ENCODE measurements at regions not wholly inside any gene's neighbourhood (a gene's known extent, or its start where the extent isn't known, plus 50 kb on each side); places are given as distances from the start of the nearest gene placed in this dataset.

- Histone ChIP-seq H3K79me2 (replicated peaks; ENCODE audit: insufficient read depth, low read length) (no peaks in the 10 kb centered on the region), H3K27ac (ENCODE audit: low read length) (no peak overlapping the region), H3K9me3 (ENCODE audit: low read length) (peaks cover 3% of the 10 kb centered on the region), H3K4me2 (ENCODE audit: low read length) (no peak overlapping the region), H2AFZ (ENCODE audit: low read depth, low read length) (no peak overlapping the region), H3K4me3 (ENCODE audit: low read length) (no peak overlapping the region), H3K27me3 (ENCODE audit: insufficient read depth, low read depth, low read length) (no peaks in the 10 kb centered on the region), H3F3A (ENCODE audit: insufficient read depth, low read length, poor library complexity, severe bottlenecking) (no peaks in the 10 kb centered on the region), H3K36me3 (ENCODE audit: insufficient read depth, low read length) (no peaks in the 10 kb centered on the region), H4K20me1 (ENCODE audit: insufficient read depth) (no peaks in the 10 kb centered on the region), H3K9ac (ENCODE audit: low read length) (no peak overlapping the region), H3K9me2 (ENCODE audit: insufficient read depth, low read length) (no peaks in the 10 kb centered on the region)
- TF ChIP-seq MXI1 (conservative IDR thresholded peaks at IDR 0.05; ENCODE audit: poor library complexity, severe bottlenecking) (no peak), RAD21 (conservative IDR thresholded peaks at IDR 0.05) (no peak), EP300 (conservative IDR thresholded peaks at IDR 0.05; ENCODE audit: poor library complexity, severe bottlenecking) (no peak), POLR2AphosphoS5 (IDR thresholded peaks at IDR 0.05) (no peak), SMC3 (conservative IDR thresholded peaks at IDR 0.05; ENCODE audit: poor library complexity) (no peak), REST (IDR thresholded peaks at IDR 0.05; ENCODE audit: borderline replicate concordance) (no peak), EZH2 (IDR thresholded peaks at IDR 0.05; ENCODE audit: borderline replicate concordance, insufficient read depth, low read length, poor library complexity, severe bottlenecking) (no peak), TAF1 (IDR thresholded peaks at IDR 0.05; ENCODE audit: low read depth) (no peak), CTCF (IDR thresholded peaks at IDR 0.05; ENCODE audit: poor library complexity, severe bottlenecking) (no peak)
Observed at GRCh38 chr7:153406486-153406872, 645.7 kb upstream of the DPP6 start.

- no peak overlapping the region for H3K9ac ChIP-seq (ENCODE audit: low read length)
- no peak for TF ChIP-seq POLR2AphosphoS5 (IDR thresholded peaks at IDR 0.05)
- no peak for TF ChIP-seq MXI1 (conservative IDR thresholded peaks at IDR 0.05; ENCODE audit: poor library complexity, severe bottlenecking)
- no peak for TF ChIP-seq CTCF (IDR thresholded peaks at IDR 0.05; ENCODE audit: poor library complexity, severe bottlenecking)
- no peak for TF ChIP-seq EP300 (conservative IDR thresholded peaks at IDR 0.05; ENCODE audit: poor library complexity, severe bottlenecking)
- no peak for TF ChIP-seq EZH2 (IDR thresholded peaks at IDR 0.05; ENCODE audit: borderline replicate concordance, insufficient read depth, low read length, poor library complexity, severe bottlenecking)
- no peak for TF ChIP-seq TAF1 (IDR thresholded peaks at IDR 0.05; ENCODE audit: low read depth)
- no peak for TF ChIP-seq REST (IDR thresholded peaks at IDR 0.05; ENCODE audit: borderline replicate concordance)
- no peak for TF ChIP-seq RAD21 (conservative IDR thresholded peaks at IDR 0.05)
- no peaks in the 10 kb centered on the region for H4K20me1 ChIP-seq (ENCODE audit: insufficient read depth)
- H3K9me2 ChIP-seq (ENCODE audit: insufficient read depth, low read length): no peaks in the 10 kb centered on the region
- no peak overlapping the region for H2AFZ ChIP-seq (ENCODE audit: low read depth, low read length)
- H3K79me2 ChIP-seq (replicated peaks; ENCODE audit: insufficient read depth, low read length): no peaks in the 10 kb centered on the region
- no peak overlapping the region for H3K4me2 ChIP-seq (ENCODE audit: low read length)
- H3K27ac ChIP-seq (ENCODE audit: low read length): no peak overlapping the region
- peaks cover 3% of the 10 kb centered on the region for H3K9me3 ChIP-seq (ENCODE audit: low read length)
- H3K4me3 ChIP-seq (ENCODE audit: low read length): no peak overlapping the region
- no peaks in the 10 kb centered on the region for H3K27me3 ChIP-seq (ENCODE audit: insufficient read depth, low read depth, low read length)
- no peaks in the 10 kb centered on the region for H3F3A ChIP-seq (ENCODE audit: insufficient read depth, low read length, poor library complexity, severe bottlenecking)
- no peaks in the 10 kb centered on the region for H3K36me3 ChIP-seq (ENCODE audit: insufficient read depth, low read length)
Observed at GRCh38 chr7:153407291-153408046, 644.7 kb upstream of the DPP6 start.
